SK-N-MC (cell line): ENCODE measurements at regions not wholly inside any gene's neighbourhood (a gene's known extent, or its start where the extent isn't known, plus 50 kb on each side); places are given as distances from the start of the nearest gene placed in this dataset.

Experiments used
- EZH2 ChIP-seq: fragments of 200-600 bp; sonication (generic); IDR thresholded peaks from one replicate; pipeline ENCODE4 v1.6.1; 2017; ENCODE audit warnings: antibody characterized with exemption
- FOXP2 ChIP-seq: optimal IDR thresholded peaks from 2 replicates; pipeline ENCODE3; 2011; ENCODE audit warnings: mild to moderate bottlenecking, moderate library complexity; ENCODE audit not compliant: insufficient read depth; ENCODE audit errors: extremely low read length, control extremely low read depth
- POLR2AphosphoS5 ChIP-seq: IDR thresholded peaks from 2 replicates; pipeline ENCODE4 v1.6.1; 2012; ENCODE audit warnings: mild to moderate bottlenecking, low read depth, low read length, borderline replicate concordance

DNA sequence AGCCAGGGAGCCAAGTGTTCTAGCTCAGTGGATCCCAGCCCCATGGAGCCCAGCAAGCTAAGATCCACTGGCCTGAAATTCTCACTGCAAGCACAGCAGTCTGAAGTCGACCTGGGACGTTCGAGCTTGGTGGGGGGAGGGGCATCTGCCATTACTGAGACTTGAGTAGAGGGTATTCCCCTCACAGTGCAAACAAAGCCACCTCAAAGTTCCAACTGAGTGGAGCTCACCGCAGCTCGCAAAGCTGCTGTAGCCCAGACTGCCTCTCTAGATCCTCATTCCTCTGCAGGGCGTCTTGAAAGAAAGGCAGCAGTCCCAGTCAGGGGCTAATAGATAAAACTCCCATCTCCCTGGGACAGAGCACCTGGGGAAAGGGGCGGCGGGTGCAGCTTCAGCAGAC, 226.3 kb downstream of the ZIC3 start:
- TF ChIP-seq POLR2AphosphoS5 (no peak), EZH2 (no peak), FOXP2 (no peak)
